Mammary epithelial cell (primary cell): ENCODE measurements at regions not wholly inside any gene's neighbourhood (a gene's known extent, or its start where the extent isn't known, plus 50 kb on each side); places are given as distances from the start of the nearest gene placed in this dataset.
"Not testable (repeated sequence)": the region's sequence is repeated elsewhere in the genome, so short reads cannot be mapped to it uniquely, and the experiment has no call there.

Experiments
- EZH2 ChIP-seq: IDR thresholded peaks from 2 replicates; pipeline ENCODE4 v1.6.1; 2012; ENCODE audit warnings: low read length, inconsistent platforms, borderline replicate concordance
- TF ChIP-seq, protein P1 (sequence below), 2 donors: IDR thresholded peaks in 1 of 2; conservative IDR thresholded peaks in 1 of 2; 2 replicates each; pipeline ENCODE4 v1.5.1; 2011 to 2012; ENCODE audit warnings: inconsistent platforms in 2 of 2, low read length in 2 of 2, mild to moderate bottlenecking in 2 of 2, control low read depth in 1 of 2, low read depth in 1 of 2; ENCODE audit not compliant: insufficient read depth in 1 of 2; ENCODE audit errors: extremely low read depth in 1 of 2

- TF ChIP-seq, protein P1, sequence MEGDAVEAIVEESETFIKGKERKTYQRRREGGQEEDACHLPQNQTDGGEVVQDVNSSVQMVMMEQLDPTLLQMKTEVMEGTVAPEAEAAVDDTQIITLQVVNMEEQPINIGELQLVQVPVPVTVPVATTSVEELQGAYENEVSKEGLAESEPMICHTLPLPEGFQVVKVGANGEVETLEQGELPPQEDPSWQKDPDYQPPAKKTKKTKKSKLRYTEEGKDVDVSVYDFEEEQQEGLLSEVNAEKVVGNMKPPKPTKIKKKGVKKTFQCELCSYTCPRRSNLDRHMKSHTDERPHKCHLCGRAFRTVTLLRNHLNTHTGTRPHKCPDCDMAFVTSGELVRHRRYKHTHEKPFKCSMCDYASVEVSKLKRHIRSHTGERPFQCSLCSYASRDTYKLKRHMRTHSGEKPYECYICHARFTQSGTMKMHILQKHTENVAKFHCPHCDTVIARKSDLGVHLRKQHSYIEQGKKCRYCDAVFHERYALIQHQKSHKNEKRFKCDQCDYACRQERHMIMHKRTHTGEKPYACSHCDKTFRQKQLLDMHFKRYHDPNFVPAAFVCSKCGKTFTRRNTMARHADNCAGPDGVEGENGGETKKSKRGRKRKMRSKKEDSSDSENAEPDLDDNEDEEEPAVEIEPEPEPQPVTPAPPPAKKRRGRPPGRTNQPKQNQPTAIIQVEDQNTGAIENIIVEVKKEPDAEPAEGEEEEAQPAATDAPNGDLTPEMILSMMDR (conservative IDR thresholded peaks at IDR 0.05 in 1 of 2, IDR thresholded peaks at IDR 0.05 in 1 of 2; ENCODE audit: extremely low read depth in 1 of 2, insufficient read depth in 1 of 2, low read depth in 1 of 2, low read length in 2 of 2) = not testable (repeated sequence)
- not testable (repeated sequence) for TF ChIP-seq EZH2
Observed at GRCh38 chr15:44904651-44905340, 51.7 kb upstream of the TERB2 start.
